ENCODE measurements at regions not wholly inside any gene's neighbourhood (a gene's known extent, or its start where the extent isn't known, plus 50 kb on each side); places are given as distances from the start of the nearest gene placed in this dataset.
"Not testable (repeated sequence)": the region's sequence is repeated elsewhere in the genome, so short reads cannot be mapped to it uniquely, and the experiment has no call there.

- peaks cover 0 to 5% of the 10 kb centered on the region in 2 donors for H3K36me3 Mint-ChIP-seq
- DNase-seq (ENCODE audit: low spot score in 2 of 2): no peak
- no peak for ATAC-seq
These were observed 320.9 kb upstream of the TCF4 start for GRCh38 chr18:55908901-55909366.

GRCh38 chr18:55907453-55908175 is 319.6 kb upstream of the TCF4 start:
- no peak for DNase-seq (ENCODE audit: low spot score in 2 of 2)
- Mint-ChIP-seq H3K36me3 (peaks cover 0 to 5% of the 10 kb centered on the region in 2 donors), H3K9me3 (peaks cover 16% of the 10 kb centered on the region in 2 donors), H3K27ac (no peak overlapping the region)
- ATAC-seq: no peak

More at GRCh38 chr18:55908901-55909366, 320.9 kb upstream of the TCF4 start:
- peaks cover 18 to 19% of the 10 kb centered on the region in 2 donors for H3K9me3 Mint-ChIP-seq
- H3K27ac Mint-ChIP-seq: no peak overlapping the region

GRCh38 chr18:55906536-55906935 is 318.5 kb upstream of the TCF4 start:
- H3K9me3 Mint-ChIP-seq: peaks cover 10% of the 10 kb centered on the region in 2 donors

GRCh38 chr18:55903911-55904310 is 315.9 kb upstream of the TCF4 start:
- Mint-ChIP-seq H3K36me3 (peaks cover 0 to 5% of the 10 kb centered on the region in 2 donors), H3K27ac (no peak overlapping the region), H3K9me3 (peaks cover 5 to 10% of the 10 kb centered on the region in 2 donors)
- ATAC-seq (no peak), DNase-seq (ENCODE audit: low spot score in 2 of 2) (no peak)

More at GRCh38 chr18:55906536-55906935, 318.5 kb upstream of the TCF4 start:
- peaks cover 0 to 5% of the 10 kb centered on the region in 2 donors for H3K36me3 Mint-ChIP-seq
- no peak overlapping the region for H3K27ac Mint-ChIP-seq
- no peak for DNase-seq (ENCODE audit: low spot score in 2 of 2)
- peak in 1 of 2 donors; percentile 16 for ATAC-seq

GRCh38 chr18:55900380-55900779 is 312.4 kb upstream of the TCF4 start:
- ATAC-seq: no peak
- Mint-ChIP-seq H3K27ac (no peak overlapping the region), H3K36me3 (no peaks in the 10 kb centered on the region), H3K9me3 (peaks cover 0 to 2% of the 10 kb centered on the region in 2 donors)
- no peak for DNase-seq (ENCODE audit: low spot score in 2 of 2)

- no peak overlapping the region for H3K27ac Mint-ChIP-seq
- DNase-seq (ENCODE audit: low spot score in 2 of 2): no peak
- no peak for ATAC-seq
- peaks cover 3 to 7% of the 10 kb centered on the region in 2 donors for H3K9me3 Mint-ChIP-seq
- H3K36me3 Mint-ChIP-seq: peaks cover 0 to 6% of the 10 kb centered on the region in 2 donors
These were observed 309.2 kb upstream of the TCF4 start for GRCh38 chr18:55897091-55897689.

- no peak for DNase-seq (ENCODE audit: low spot score in 2 of 2)
- no peak overlapping the region for H3K27ac Mint-ChIP-seq
- peaks cover 3 to 7% of the 10 kb centered on the region in 2 donors for H3K9me3 Mint-ChIP-seq
- ATAC-seq: no peak
- H3K36me3 Mint-ChIP-seq: peaks cover 0 to 6% of the 10 kb centered on the region in 2 donors
These were observed 306.0 kb upstream of the TCF4 start for GRCh38 chr18:55893948-55894347.

GRCh38 chr18:55892862-55893813 is 305.1 kb upstream of the TCF4 start:
- not testable (repeated sequence) for DNase-seq (ENCODE audit: low spot score in 2 of 2); H3K36me3 Mint-ChIP-seq; ATAC-seq; H3K27ac Mint-ChIP-seq; H3K9me3 Mint-ChIP-seq

GRCh38 chr18:55886886-55887285 is 298.9 kb upstream of the TCF4 start:
- Mint-ChIP-seq H3K27ac (no peak overlapping the region), H3K36me3 (no peaks in the 10 kb centered on the region), H3K9me3 (no peaks in the 10 kb centered on the region)
- ATAC-seq (no peak), DNase-seq (ENCODE audit: low spot score in 2 of 2) (no peak)

GRCh38 chr18:55884498-55884897 is 296.5 kb upstream of the TCF4 start:
- peaks cover 0 to 5% of the 10 kb centered on the region in 2 donors for H3K9me3 Mint-ChIP-seq
- DNase-seq (ENCODE audit: low spot score in 2 of 2) (no peak), ATAC-seq (no peak)
- no peaks in the 10 kb centered on the region for H3K36me3 Mint-ChIP-seq
- H3K27ac Mint-ChIP-seq: no peak overlapping the region

- ATAC-seq: no peak
- DNase-seq (ENCODE audit: low spot score in 2 of 2): no peak
- H3K36me3 Mint-ChIP-seq: no peaks in the 10 kb centered on the region
- H3K27ac Mint-ChIP-seq: peak overlapping the region in 1 of 2 donors; percentile 25
- H3K9me3 Mint-ChIP-seq: peaks cover 5% of the 10 kb centered on the region in 2 donors
These were observed 292.6 kb upstream of the TCF4 start for GRCh38 chr18:55880617-55881016.

GRCh38 chr18:55879331-55879730 is 291.3 kb upstream of the TCF4 start:
- Mint-ChIP-seq H3K9me3 (peaks cover 5% of the 10 kb centered on the region in 2 donors), H3K27ac (no peak overlapping the region), H3K36me3 (no peaks in the 10 kb centered on the region)
- ATAC-seq (no peak), DNase-seq (ENCODE audit: low spot score in 2 of 2) (no peak)

- peaks cover 5% of the 10 kb centered on the region in 2 donors for H3K9me3 Mint-ChIP-seq
- ATAC-seq: peak; percentile 34 to 76
- H3K27ac Mint-ChIP-seq: no peak overlapping the region
- DNase-seq (ENCODE audit: low spot score in 2 of 2): no peak
- no peaks in the 10 kb centered on the region for H3K36me3 Mint-ChIP-seq
These were observed 290.2 kb upstream of the TCF4 start for GRCh38 chr18:55878224-55878623.

GRCh38 chr18:55877321-55877720 is 289.3 kb upstream of the TCF4 start:
- no peaks in the 10 kb centered on the region for H3K36me3 Mint-ChIP-seq
- H3K9me3 Mint-ChIP-seq: peaks cover 5% of the 10 kb centered on the region in 2 donors
- no peak overlapping the region for H3K27ac Mint-ChIP-seq
- ATAC-seq (no peak), DNase-seq (ENCODE audit: low spot score in 2 of 2) (no peak)

- Mint-ChIP-seq H3K9me3 (peaks cover 0 to 5% of the 10 kb centered on the region in 2 donors), H3K27ac (no peak overlapping the region), H3K36me3 (no peaks in the 10 kb centered on the region)
- no peak for DNase-seq (ENCODE audit: low spot score in 2 of 2)
- no peak for ATAC-seq
These were observed 288.3 kb upstream of the TCF4 start for GRCh38 chr18:55876254-55876653.

GRCh38 chr18:55875371-55875901 is 287.4 kb upstream of the TCF4 start:
- H3K27ac Mint-ChIP-seq: no peak overlapping the region
- DNase-seq (ENCODE audit: low spot score in 2 of 2) (no peak), ATAC-seq (no peak)
- H3K9me3 Mint-ChIP-seq: peaks cover 0 to 5% of the 10 kb centered on the region in 2 donors
- H3K36me3 Mint-ChIP-seq: no peaks in the 10 kb centered on the region
